Brain microvascular endothelial cell (primary cell): ENCODE measurements at regions not wholly inside any gene's neighbourhood (a gene's known extent, or its start where the extent isn't known, plus 50 kb on each side); places are given as distances from the start of the nearest gene placed in this dataset.

Experiments used
- DNase-seq: peaks from one replicate; pipeline ENCODE4 v3.0.0-alpha.2; 2020
- H3K27ac ChIP-seq: fragments of 250-450 bp; sonication (Bioruptor Pico); 2 replicates; pipeline ENCODE4 v1.5.1; 2020; ENCODE audit warnings: mild to moderate bottlenecking, moderate library complexity
- H3K27me3 ChIP-seq: fragments of 250-450 bp; sonication (Bioruptor Pico); replicated peaks from 2 replicates; pipeline ENCODE4 v1.5.1; 2020; ENCODE audit warnings: mild to moderate bottlenecking
- H3K36me3 ChIP-seq: fragments of 250-450 bp; sonication (Bioruptor Pico); replicated peaks from 2 replicates; pipeline ENCODE4 v1.5.1; 2020; ENCODE audit warnings: mild to moderate bottlenecking
- H3K4me3 ChIP-seq: 2 replicates; pipeline ENCODE4 v1.5.1; 2011; ENCODE audit warnings: low read depth, mild to moderate bottlenecking, control low read depth, low read length, moderate library complexity
- CTCF ChIP-seq: IDR thresholded peaks from 2 replicates; pipeline ENCODE4 v1.5.1; 2011; ENCODE audit warnings: low read depth, mild to moderate bottlenecking, moderate library complexity, low read length, control low read depth, inconsistent platforms; ENCODE audit errors: missing control alignments
- in situ Hi-C: cut with HindIII; loops from 2 replicates; pipeline ENCODE4 v1.10.0; 2017; ENCODE audit warnings: low sequenced_read_pairs, low pct_ligation_motif_present

- no peak overlapping the region for H3K27ac ChIP-seq
- no peak for TF ChIP-seq CTCF
- H3K36me3 ChIP-seq: no peaks in the 10 kb centered on the region
- H3K4me3 ChIP-seq: no peak overlapping the region
- in situ Hi-C loops: no loop called here
- H3K27me3 ChIP-seq: peaks cover 16% of the 10 kb centered on the region
- DNase-seq: no peak
Measured at GRCh38 chr3:194212161-194212844, 76.4 kb downstream of the HES1 start.

DNA sequence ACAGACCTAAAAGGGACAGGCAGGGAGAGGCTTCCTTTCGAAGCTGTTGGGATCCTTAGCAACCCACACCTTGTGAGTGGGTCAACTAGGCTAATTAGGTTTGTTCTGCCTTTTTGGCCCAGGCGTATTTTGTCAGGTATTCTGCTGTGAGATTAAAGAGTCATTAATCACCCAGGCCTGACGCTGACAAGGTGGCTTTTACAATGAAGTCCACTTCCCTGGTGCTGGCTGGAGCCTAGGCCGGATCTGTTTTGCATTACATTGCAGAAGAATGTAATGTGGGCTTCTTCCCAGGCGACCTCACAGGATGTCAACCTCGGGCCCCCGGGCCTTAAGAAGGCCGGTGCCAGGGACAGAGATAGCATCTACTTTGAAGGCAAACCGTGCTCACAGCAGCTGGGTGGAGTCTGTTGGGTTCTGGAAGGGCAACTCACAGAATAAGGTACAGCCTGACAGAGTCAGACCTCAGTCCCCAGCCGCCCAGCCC lies 76.9 kb downstream of the HES1 start:
- Histone ChIP-seq H3K27ac (no peak overlapping the region), H3K4me3 (no peak overlapping the region), H3K27me3 (peaks cover 16% of the 10 kb centered on the region), H3K36me3 (no peaks in the 10 kb centered on the region)
- in situ Hi-C loops: no loop called here
- no peak for DNase-seq
- TF ChIP-seq CTCF: no peak

GRCh38 chr3:194215392-194215791 lies 79.4 kb downstream of the HES1 start:
- H3K4me3 ChIP-seq: no peak overlapping the region
- H3K27me3 ChIP-seq: peaks cover 16% of the 10 kb centered on the region
- H3K36me3 ChIP-seq: no peaks in the 10 kb centered on the region
- TF ChIP-seq CTCF: no peak
- no peak overlapping the region for H3K27ac ChIP-seq
- DNase-seq: no peak
- in situ Hi-C loops: no loop called here

DNA sequence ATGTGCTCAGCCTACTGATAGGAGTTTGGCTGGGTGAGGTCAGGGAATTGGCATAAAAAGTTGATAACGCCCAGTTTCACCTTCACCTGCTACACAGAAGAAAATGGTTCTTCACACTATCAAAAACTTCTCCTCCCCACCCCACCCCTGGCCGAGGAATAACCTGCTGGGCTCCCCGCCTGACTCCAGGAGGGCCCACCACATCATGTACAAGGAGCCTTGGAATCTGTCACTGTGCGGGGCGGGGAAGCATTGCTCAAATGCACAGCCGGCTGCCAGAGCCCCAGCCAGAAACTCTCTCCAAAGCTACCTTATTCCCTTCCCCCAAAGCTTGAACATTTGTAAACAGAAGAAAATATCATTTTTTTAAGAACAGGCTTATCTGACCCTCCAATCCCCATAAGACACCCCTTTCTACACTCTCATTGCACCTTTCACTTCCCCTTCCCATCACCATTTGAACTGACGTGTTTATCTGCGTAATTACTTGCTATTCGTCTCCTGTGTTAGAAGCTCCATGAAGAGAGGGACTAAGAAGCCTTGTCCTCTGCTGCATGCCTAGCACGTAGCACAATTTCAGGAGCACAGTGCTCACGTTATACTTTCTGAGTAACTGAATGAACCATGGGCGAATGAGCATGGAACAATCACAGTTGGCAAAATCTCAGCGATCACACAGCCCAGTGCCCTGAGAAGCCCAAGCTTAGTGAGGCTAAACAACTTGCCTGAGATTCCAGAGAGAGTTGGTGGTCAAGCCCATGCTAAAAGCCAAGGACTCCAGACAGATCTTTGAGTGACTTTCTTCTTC lies 82.9 kb downstream of the HES1 start:
- DNase-seq: no peak
- no peaks in the 10 kb centered on the region for H3K36me3 ChIP-seq
- H3K4me3 ChIP-seq: no peak overlapping the region
- peaks cover 16% of the 10 kb centered on the region for H3K27me3 ChIP-seq
- no peak overlapping the region for H3K27ac ChIP-seq
- no peak for TF ChIP-seq CTCF
- in situ Hi-C loops: no loop called here

GRCh38 chr3:194219826-194220410 lies 84.0 kb downstream of the HES1 start:
- no peaks in the 10 kb centered on the region for H3K36me3 ChIP-seq
- in situ Hi-C loops: no loop called here
- no peak overlapping the region for H3K4me3 ChIP-seq
- DNase-seq: no peak
- peaks cover 18% of the 10 kb centered on the region for H3K27me3 ChIP-seq
- TF ChIP-seq CTCF: no peak
- no peak overlapping the region for H3K27ac ChIP-seq
